SK-N-SH (cell line): ENCODE measurements at regions not wholly inside any gene's neighbourhood (a gene's known extent, or its start where the extent isn't known, plus 50 kb on each side); places are given as distances from the start of the nearest gene placed in this dataset.

Experiments
- CHD2 ChIP-seq: fragments of 150-350 bp; IDR thresholded peaks from 2 replicates; pipeline ENCODE4 v1.6.1; 2018; ENCODE audit warnings: low read length; ENCODE audit not compliant: partially characterized antibody
- ELF1 ChIP-seq: IDR thresholded peaks from 2 replicates; pipeline ENCODE4 v1.4.0; 2012
- FOXJ3 ChIP-seq: sonication (generic); formaldehyde crosslinking; IDR thresholded peaks from 2 replicates; pipeline ENCODE4 v1.5.1; 2020; ENCODE audit warnings: mild to moderate bottlenecking, missing genetic modification reagents
- JUND ChIP-seq: IDR thresholded peaks from 2 replicates; pipeline ENCODE4 v1.4.0; 2012
- POLR2AphosphoS5 ChIP-seq: IDR thresholded peaks from 2 replicates; pipeline ENCODE4 v1.6.1; 2012; ENCODE audit warnings: low read depth, low read length
- SMC3 ChIP-seq: IDR thresholded peaks from 2 replicates; pipeline ENCODE4 v1.6.1; 2012; ENCODE audit warnings: low read depth, low read length, improper control_type of control experiment
- TAF1 ChIP-seq: IDR thresholded peaks from 2 replicates; pipeline ENCODE4 v1.6.1; 2012; ENCODE audit warnings: low read depth, mild to moderate bottlenecking, low read length, moderate library complexity, borderline replicate concordance
- TCF12 ChIP-seq: IDR thresholded peaks from 2 replicates; pipeline ENCODE4 v1.4.0; 2012
- YY1 ChIP-seq: IDR thresholded peaks from 2 replicates; pipeline ENCODE4 v1.4.0; 2012; ENCODE audit warnings: low read depth, mild to moderate bottlenecking
- TF ChIP-seq, protein P1 (sequence below): fragments of 200-600 bp; sonication (generic); IDR thresholded peaks from 2 replicates; pipeline ENCODE4 v1.6.1; 2017; ENCODE audit warnings: antibody characterized with exemption, mild to moderate bottlenecking, moderate library complexity
- TF ChIP-seq, protein P2 (sequence below): IDR thresholded peaks from 2 replicates; pipeline ENCODE4; 2012
- TF ChIP-seq, protein P3 (sequence below): IDR thresholded peaks from 2 replicates; pipeline ENCODE4 v1.6.1; 2012; ENCODE audit warnings: mild to moderate bottlenecking, low read depth, low read length, moderate library complexity
- TF ChIP-seq, protein P4 (sequence below): IDR thresholded peaks from 2 replicates; pipeline ENCODE4 v1.4.0; 2012; ENCODE audit warnings: low read depth, borderline replicate concordance
- TF ChIP-seq, protein P5 (sequence below): IDR thresholded peaks from 2 replicates; pipeline ENCODE4 v1.4.0; 2012; ENCODE audit warnings: low read depth

DNA sequence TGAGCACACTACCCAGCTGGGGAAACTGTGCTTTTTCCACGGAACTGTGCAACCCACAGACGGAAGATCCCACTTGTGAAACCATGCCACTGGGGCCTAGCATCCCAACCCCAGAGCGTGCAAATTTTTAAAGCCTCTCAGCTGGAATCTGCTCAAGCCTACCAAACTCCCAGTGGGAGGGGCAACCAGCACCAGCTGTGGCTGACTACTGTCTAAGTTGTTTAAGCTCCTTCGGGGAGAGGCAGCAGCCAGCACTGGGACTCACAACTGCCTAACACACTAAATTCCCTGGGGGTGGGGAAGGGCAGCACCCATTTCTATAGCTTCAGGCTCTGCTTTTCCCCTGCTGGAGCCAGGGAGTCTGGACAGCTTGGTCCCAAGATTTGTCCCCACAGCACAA is 287.6 kb upstream of the MSX2 start:
- TF ChIP-seq, protein P1, sequence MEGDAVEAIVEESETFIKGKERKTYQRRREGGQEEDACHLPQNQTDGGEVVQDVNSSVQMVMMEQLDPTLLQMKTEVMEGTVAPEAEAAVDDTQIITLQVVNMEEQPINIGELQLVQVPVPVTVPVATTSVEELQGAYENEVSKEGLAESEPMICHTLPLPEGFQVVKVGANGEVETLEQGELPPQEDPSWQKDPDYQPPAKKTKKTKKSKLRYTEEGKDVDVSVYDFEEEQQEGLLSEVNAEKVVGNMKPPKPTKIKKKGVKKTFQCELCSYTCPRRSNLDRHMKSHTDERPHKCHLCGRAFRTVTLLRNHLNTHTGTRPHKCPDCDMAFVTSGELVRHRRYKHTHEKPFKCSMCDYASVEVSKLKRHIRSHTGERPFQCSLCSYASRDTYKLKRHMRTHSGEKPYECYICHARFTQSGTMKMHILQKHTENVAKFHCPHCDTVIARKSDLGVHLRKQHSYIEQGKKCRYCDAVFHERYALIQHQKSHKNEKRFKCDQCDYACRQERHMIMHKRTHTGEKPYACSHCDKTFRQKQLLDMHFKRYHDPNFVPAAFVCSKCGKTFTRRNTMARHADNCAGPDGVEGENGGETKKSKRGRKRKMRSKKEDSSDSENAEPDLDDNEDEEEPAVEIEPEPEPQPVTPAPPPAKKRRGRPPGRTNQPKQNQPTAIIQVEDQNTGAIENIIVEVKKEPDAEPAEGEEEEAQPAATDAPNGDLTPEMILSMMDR = no peak
- no peak for TF ChIP-seq TAF1
- no peak for TF ChIP-seq JUND
- no peak for TF ChIP-seq YY1
- TF ChIP-seq, protein P2, sequence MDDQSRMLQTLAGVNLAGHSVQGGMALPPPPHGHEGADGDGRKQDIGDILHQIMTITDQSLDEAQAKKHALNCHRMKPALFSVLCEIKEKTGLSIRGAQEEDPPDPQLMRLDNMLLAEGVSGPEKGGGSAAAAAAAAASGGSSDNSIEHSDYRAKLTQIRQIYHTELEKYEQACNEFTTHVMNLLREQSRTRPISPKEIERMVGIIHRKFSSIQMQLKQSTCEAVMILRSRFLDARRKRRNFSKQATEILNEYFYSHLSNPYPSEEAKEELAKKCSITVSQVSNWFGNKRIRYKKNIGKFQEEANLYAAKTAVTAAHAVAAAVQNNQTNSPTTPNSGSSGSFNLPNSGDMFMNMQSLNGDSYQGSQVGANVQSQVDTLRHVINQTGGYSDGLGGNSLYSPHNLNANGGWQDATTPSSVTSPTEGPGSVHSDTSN = no peak
- no peak for TF ChIP-seq TCF12
- TF ChIP-seq POLR2AphosphoS5 = no peak
- TF ChIP-seq, protein P3, sequence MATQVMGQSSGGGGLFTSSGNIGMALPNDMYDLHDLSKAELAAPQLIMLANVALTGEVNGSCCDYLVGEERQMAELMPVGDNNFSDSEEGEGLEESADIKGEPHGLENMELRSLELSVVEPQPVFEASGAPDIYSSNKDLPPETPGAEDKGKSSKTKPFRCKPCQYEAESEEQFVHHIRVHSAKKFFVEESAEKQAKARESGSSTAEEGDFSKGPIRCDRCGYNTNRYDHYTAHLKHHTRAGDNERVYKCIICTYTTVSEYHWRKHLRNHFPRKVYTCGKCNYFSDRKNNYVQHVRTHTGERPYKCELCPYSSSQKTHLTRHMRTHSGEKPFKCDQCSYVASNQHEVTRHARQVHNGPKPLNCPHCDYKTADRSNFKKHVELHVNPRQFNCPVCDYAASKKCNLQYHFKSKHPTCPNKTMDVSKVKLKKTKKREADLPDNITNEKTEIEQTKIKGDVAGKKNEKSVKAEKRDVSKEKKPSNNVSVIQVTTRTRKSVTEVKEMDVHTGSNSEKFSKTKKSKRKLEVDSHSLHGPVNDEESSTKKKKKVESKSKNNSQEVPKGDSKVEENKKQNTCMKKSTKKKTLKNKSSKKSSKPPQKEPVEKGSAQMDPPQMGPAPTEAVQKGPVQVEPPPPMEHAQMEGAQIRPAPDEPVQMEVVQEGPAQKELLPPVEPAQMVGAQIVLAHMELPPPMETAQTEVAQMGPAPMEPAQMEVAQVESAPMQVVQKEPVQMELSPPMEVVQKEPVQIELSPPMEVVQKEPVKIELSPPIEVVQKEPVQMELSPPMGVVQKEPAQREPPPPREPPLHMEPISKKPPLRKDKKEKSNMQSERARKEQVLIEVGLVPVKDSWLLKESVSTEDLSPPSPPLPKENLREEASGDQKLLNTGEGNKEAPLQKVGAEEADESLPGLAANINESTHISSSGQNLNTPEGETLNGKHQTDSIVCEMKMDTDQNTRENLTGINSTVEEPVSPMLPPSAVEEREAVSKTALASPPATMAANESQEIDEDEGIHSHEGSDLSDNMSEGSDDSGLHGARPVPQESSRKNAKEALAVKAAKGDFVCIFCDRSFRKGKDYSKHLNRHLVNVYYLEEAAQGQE = no peak
- TF ChIP-seq, protein P4, sequence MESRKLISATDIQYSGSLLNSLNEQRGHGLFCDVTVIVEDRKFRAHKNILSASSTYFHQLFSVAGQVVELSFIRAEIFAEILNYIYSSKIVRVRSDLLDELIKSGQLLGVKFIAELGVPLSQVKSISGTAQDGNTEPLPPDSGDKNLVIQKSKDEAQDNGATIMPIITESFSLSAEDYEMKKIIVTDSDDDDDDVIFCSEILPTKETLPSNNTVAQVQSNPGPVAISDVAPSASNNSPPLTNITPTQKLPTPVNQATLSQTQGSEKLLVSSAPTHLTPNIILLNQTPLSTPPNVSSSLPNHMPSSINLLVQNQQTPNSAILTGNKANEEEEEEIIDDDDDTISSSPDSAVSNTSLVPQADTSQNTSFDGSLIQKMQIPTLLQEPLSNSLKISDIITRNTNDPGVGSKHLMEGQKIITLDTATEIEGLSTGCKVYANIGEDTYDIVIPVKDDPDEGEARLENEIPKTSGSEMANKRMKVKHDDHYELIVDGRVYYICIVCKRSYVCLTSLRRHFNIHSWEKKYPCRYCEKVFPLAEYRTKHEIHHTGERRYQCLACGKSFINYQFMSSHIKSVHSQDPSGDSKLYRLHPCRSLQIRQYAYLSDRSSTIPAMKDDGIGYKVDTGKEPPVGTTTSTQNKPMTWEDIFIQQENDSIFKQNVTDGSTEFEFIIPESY = no peak
- TF ChIP-seq SMC3 = no peak
- TF ChIP-seq, protein P5, sequence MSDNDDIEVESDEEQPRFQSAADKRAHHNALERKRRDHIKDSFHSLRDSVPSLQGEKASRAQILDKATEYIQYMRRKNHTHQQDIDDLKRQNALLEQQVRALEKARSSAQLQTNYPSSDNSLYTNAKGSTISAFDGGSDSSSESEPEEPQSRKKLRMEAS = no peak
- no peak for TF ChIP-seq CHD2
- TF ChIP-seq FOXJ3 (CRISPR knock-in tag) = no peak
- no peak for TF ChIP-seq ELF1
